Stimulated activated CD8-positive, alpha-beta memory T cell treated with anti-CD3 and anti-CD28 coated beads, Interleukin-15, amount 100 ng/mL, for 48 hours (primary cell): ENCODE measurements at regions not wholly inside any gene's neighbourhood (a gene's known extent, or its start where the extent isn't known, plus 50 kb on each side); places are given as distances from the start of the nearest gene placed in this dataset.

Experiments
- DNase-seq, 2 donors: peaks; one replicate each; pipeline ENCODE4 v3.0.0-alpha.2; 2020; ENCODE audit warnings: low read depth in 2 of 2

- DNase-seq, result no peak
These were observed 88.5 kb upstream of the HMCN1 start for GRCh38 chr1:185645686-185646085.

GRCh38 chr1:185645162-185645640, 89.0 kb upstream of the HMCN1 start:
- no peak for DNase-seq

GRCh38 chr1:185644531-185644930, 89.7 kb upstream of the HMCN1 start:
- DNase-seq, result peak in 1 of 2 donors; percentile 28

GRCh38 chr1:185636848-185637247, 97.3 kb upstream of the HMCN1 start:
- DNase-seq, result peak; percentile 18 to 27

GRCh38 chr1:185634704-185635103, 99.5 kb upstream of the HMCN1 start:
- no peak for DNase-seq

GRCh38 chr1:185632659-185633423, 101.3 kb upstream of the HMCN1 start:
- no peak for DNase-seq

- DNase-seq, result no peak
These were observed 102.3 kb upstream of the HMCN1 start for GRCh38 chr1:185631843-185632242.

- DNase-seq, result no peak
These were observed 106.3 kb upstream of the HMCN1 start for GRCh38 chr1:185627761-185628501.

- no peak for DNase-seq
These were observed 107.0 kb upstream of the HMCN1 start for GRCh38 chr1:185627171-185627570.

GRCh38 chr1:185626344-185626743, 107.8 kb upstream of the HMCN1 start:
- DNase-seq, result no peak

GRCh38 chr1:185610954-185611353, 123.2 kb upstream of the HMCN1 start:
- DNase-seq, result no peak

- DNase-seq, result no peak
These were observed 126.0 kb upstream of the HMCN1 start for GRCh38 chr1:185608177-185608576.

GRCh38 chr1:185603158-185603557, 131.0 kb upstream of the HMCN1 start:
- DNase-seq, result no peak

- DNase-seq, result no peak
These were observed 133.0 kb upstream of the HMCN1 start for GRCh38 chr1:185601189-185601588.

- no peak for DNase-seq
These were observed 133.6 kb upstream of the HMCN1 start for GRCh38 chr1:185600641-185601040.

GRCh38 chr1:185598332-185598731, 135.9 kb upstream of the HMCN1 start:
- DNase-seq, result no peak

GRCh38 chr1:185595835-185596667, 138.1 kb upstream of the HMCN1 start:
- DNase-seq, result peak in 1 of 2 donors; percentile 16

GRCh38 chr1:185594786-185595410, 139.3 kb upstream of the HMCN1 start:
- DNase-seq, result no peak

- no peak for DNase-seq
These were observed 140.9 kb upstream of the HMCN1 start for GRCh38 chr1:185593271-185593670.

- no peak for DNase-seq
These were observed 148.4 kb upstream of the HMCN1 start for GRCh38 chr1:185585770-185586169.

- no peak for DNase-seq
These were observed 152.0 kb upstream of the HMCN1 start for GRCh38 chr1:185581961-185582725.
